Immature natural killer cell (primary cell): ENCODE measurements at regions not wholly inside any gene's neighbourhood (a gene's known extent, or its start where the extent isn't known, plus 50 kb on each side); places are given as distances from the start of the nearest gene placed in this dataset.

Source experiments
- DNase-seq, 3 donors: peaks; one replicate each; pipeline ENCODE4 v3.0.0; 2022; ENCODE audit warnings: mixed read lengths in 1 of 3
- H3K27ac Mint-ChIP-seq, 6 donors: one replicate each; pipeline ENCODE4 v1.8.0; 2020; ENCODE audit warnings: mixed read lengths in 6 of 6, mild to moderate bottlenecking in 5 of 6, inconsistent platforms in 4 of 6, moderate library complexity in 3 of 6
- H3K27me3 Mint-ChIP-seq, 3 donors: one replicate each; pipeline ENCODE4 v1.8.0; 2020 to 2021; ENCODE audit warnings: low read depth in 3 of 3, mild to moderate bottlenecking in 3 of 3, mixed read lengths in 3 of 3, moderate library complexity in 3 of 3, inconsistent platforms in 1 of 3
- H3K36me3 Mint-ChIP-seq, 3 donors: one replicate each; pipeline ENCODE4 v1.8.0; 2020; ENCODE audit warnings: mixed read lengths in 3 of 3, inconsistent platforms in 2 of 3, mild to moderate bottlenecking in 2 of 3
- H3K4me1 Mint-ChIP-seq, 2 donors: one replicate each; pipeline ENCODE4 v1.8.0; 2020; ENCODE audit warnings: inconsistent platforms in 2 of 2, mild to moderate bottlenecking in 2 of 2, mixed read lengths in 2 of 2, moderate library complexity in 1 of 2
- H3K4me3 Mint-ChIP-seq, 5 donors: one replicate each; pipeline ENCODE4 v1.8.0; 2020; ENCODE audit warnings: mild to moderate bottlenecking in 5 of 5, mixed read lengths in 5 of 5, inconsistent platforms in 3 of 5, moderate library complexity in 3 of 5
- H3K9me3 Mint-ChIP-seq, 6 donors: one replicate each; pipeline ENCODE4 v1.8.0; 2020; ENCODE audit warnings: mild to moderate bottlenecking in 6 of 6, mixed read lengths in 6 of 6, inconsistent platforms in 4 of 6, moderate library complexity in 3 of 6

GRCh38 chr2:226048611-226049010 lies 649.1 kb downstream of the NYAP2 start:
- H3K36me3 Mint-ChIP-seq = no peaks in the 10 kb centered on the region
- no peak overlapping the region for H3K4me3 Mint-ChIP-seq
- H3K9me3 Mint-ChIP-seq = peaks cover 0 to 8% (median 3%) of the 10 kb centered on the region in 6 donors
- peaks cover 0 to 2% (median 0%) of the 10 kb centered on the region in 3 donors for H3K27me3 Mint-ChIP-seq
- no peak overlapping the region for H3K27ac Mint-ChIP-seq
- DNase-seq = no peak
- H3K4me1 Mint-ChIP-seq = no peaks in the 10 kb centered on the region

DNA sequence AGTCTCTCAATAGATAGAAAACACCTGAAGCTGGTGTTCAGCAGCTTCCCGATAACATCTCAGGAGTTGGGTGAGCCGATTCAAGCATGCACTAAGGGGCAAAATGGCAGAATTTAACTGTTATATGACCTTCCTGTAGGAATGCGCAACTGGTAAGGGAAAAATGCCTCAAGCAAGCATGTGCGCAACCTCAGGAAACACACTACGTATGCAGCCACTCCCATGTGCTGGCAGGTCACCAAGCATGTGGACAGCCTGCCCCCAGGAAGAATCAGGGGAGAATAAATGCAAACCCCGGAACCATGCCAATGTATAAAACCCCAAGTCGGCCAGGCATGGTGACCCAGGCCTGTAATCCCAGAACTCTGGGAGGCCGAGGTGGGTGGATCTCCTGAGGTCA lies 645.6 kb downstream of the NYAP2 start:
- Mint-ChIP-seq H3K4me3 (no peak overlapping the region), H3K27ac (no peak overlapping the region), H3K9me3 (peaks cover 0 to 15% (median 4%) of the 10 kb centered on the region in 6 donors), H3K4me1 (no peaks in the 10 kb centered on the region), H3K36me3 (no peaks in the 10 kb centered on the region), H3K27me3 (peaks cover 0 to 3% (median 0%) of the 10 kb centered on the region in 3 donors)
- no peak for DNase-seq

DNA sequence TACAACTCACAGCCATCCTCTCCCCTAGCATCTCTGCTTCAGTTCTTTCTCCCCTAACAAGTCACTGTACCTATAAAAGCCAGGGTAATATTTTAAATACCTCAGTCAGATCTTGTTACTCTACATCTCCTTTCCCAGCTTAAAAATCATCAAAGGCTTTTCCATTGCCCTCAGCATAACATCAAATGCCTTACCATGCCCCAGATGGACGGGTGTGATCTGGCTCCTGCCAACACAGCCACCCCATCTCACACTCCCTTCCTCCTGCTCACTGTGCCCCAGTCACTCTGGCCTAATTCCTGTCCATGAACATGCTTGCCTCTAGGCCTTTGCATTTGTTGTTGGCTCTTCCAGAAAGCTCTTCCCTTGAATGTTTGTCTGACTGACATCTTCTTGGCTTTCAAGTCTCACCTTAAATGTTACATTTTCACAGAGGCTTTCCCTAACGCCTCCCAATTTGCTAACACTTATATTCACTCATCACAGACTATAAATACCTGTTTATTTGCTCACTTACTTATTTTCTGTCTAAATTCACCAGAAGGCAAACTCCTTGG lies 640.9 kb downstream of the NYAP2 start:
- no peaks in the 10 kb centered on the region for H3K4me1 Mint-ChIP-seq
- no peak for DNase-seq
- H3K27ac Mint-ChIP-seq = no peak overlapping the region
- H3K36me3 Mint-ChIP-seq = no peaks in the 10 kb centered on the region
- H3K4me3 Mint-ChIP-seq = peak overlapping the region in 1 of 5 donors; percentile 9
- H3K27me3 Mint-ChIP-seq = peaks cover 0 to 3% (median 0%) of the 10 kb centered on the region in 3 donors
- H3K9me3 Mint-ChIP-seq = peaks cover 0 to 13% (median 8%) of the 10 kb centered on the region in 6 donors

DNA sequence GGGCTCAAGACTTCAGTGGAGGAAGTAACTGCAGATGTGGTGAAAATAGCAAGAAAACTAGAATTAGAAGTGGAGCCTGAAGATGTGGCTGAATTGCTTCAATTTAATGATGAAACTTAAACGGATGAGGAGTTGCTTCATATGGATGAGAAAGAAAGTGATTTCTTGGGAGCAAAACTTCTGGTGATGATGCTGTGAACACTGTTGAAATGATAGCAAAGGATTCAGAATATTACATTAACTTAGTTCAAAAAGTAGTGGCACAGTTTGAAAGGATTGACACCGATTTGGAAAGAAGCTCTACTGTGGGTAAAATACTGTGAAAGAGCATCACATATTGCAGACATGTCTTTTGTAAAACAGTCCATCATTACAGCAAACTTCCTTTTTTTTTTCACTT lies 638.0 kb downstream of the NYAP2 start:
- Mint-ChIP-seq H3K27me3 (peaks cover 0 to 3% (median under 1%) of the 10 kb centered on the region in 3 donors), H3K9me3 (peaks cover 0 to 13% (median 8%) of the 10 kb centered on the region in 6 donors), H3K4me1 (no peaks in the 10 kb centered on the region), H3K27ac (no peak overlapping the region), H3K36me3 (no peaks in the 10 kb centered on the region), H3K4me3 (no peak overlapping the region)
- no peak for DNase-seq

GRCh38 chr2:226031647-226032501 lies 632.4 kb downstream of the NYAP2 start:
- no peak for DNase-seq
- H3K4me3 Mint-ChIP-seq = no peak overlapping the region

DNA sequence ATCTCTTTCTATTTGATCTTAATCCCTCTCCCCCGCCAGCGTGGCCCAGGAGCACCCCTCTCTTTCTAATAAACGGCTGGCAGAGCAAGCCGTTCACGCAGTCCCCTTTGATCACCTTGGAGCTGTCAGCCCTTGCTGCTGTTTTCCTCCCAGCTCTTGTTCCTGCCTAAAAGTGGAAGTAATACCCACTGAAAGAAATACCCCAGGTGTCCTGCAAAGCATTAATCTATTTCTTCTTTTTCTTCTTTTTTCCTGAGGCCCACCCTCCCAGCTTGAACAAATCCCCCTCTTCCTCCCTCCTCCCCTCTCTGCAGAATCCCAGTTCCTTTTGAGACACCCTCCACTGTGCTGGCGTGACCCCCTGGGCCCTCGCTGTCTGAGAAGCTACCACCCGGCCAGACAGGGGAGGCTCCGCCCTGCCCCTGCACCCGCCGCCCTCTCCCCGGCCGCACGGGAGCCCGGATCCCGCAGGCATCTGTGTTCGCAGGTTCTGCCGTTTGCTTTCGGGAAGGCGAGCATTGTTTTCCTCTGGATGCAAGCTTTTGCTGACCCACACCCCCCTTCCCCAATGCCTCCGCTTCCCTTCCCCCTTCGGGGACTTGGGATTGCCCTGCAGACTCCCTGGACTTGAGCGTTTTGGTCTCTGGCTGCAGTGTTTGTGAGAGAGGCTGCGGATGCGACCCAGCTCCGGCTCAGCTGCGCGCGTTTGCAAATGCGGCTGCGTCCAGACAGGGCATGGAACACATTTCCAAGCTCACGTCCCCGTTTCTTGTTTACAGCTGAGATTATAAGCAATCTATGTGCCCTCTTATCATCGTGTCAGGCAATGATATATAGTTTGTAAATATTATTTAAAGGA lies 631.5 kb downstream of the NYAP2 start:
- Mint-ChIP-seq H3K36me3 (no peaks in the 10 kb centered on the region), H3K4me1 (no peaks in the 10 kb centered on the region), H3K4me3 (peak overlapping the region in 4 of 5 donors; percentile 15 to 55 (median 24)), H3K27ac (no peak overlapping the region), H3K27me3 (peaks cover 2 to 10% (median 4%) of the 10 kb centered on the region in 3 donors), H3K9me3 (peaks cover 0 to 9% (median 3%) of the 10 kb centered on the region in 6 donors)
- DNase-seq = no peak

More at GRCh38 chr2:226031647-226032501, 632.4 kb downstream of the NYAP2 start:
- Mint-ChIP-seq H3K27ac (no peak overlapping the region), H3K9me3 (peaks cover 0 to 11% (median 2%) of the 10 kb centered on the region in 6 donors), H3K4me1 (no peaks in the 10 kb centered on the region), H3K27me3 (peaks cover 2 to 10% (median 4%) of the 10 kb centered on the region in 3 donors), H3K36me3 (no peaks in the 10 kb centered on the region)

DNA sequence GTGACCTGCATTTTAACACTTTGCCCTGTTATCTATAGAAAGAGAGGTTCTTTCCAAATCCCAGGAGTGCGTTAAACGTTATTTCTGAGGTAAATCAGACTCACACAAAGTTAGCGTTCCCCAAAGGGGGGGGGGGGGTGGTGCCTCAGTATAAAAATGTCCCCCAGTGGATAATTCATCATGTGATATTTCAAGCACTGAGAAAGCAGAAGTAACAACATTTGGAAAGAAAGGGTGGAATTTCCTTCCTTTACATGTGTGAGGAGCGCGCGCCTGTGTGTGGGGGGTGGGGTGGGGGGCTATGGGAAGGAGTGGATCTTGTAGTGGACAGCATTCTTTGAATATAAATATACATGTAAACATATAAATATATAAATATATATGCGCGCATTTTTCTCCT lies 630.9 kb downstream of the NYAP2 start:
- no peak for DNase-seq
- Mint-ChIP-seq H3K4me3 (no peak overlapping the region), H3K36me3 (no peaks in the 10 kb centered on the region), H3K27me3 (peaks cover 2 to 10% (median 4%) of the 10 kb centered on the region in 3 donors), H3K9me3 (peaks cover 0 to 9% (median 2%) of the 10 kb centered on the region in 6 donors), H3K4me1 (no peaks in the 10 kb centered on the region), H3K27ac (no peak overlapping the region)

- no peak for DNase-seq
- Mint-ChIP-seq H3K36me3 (peaks cover 0 to 2% (median 0%) of the 10 kb centered on the region in 3 donors), H3K27ac (no peak overlapping the region), H3K9me3 (peaks cover 2 to 25% (median 6%) of the 10 kb centered on the region in 6 donors), H3K4me3 (no peak overlapping the region), H3K27me3 (no peaks in the 10 kb centered on the region), H3K4me1 (no peaks in the 10 kb centered on the region)
Observed at GRCh38 chr2:226023946-226024345, 624.4 kb downstream of the NYAP2 start.

DNA sequence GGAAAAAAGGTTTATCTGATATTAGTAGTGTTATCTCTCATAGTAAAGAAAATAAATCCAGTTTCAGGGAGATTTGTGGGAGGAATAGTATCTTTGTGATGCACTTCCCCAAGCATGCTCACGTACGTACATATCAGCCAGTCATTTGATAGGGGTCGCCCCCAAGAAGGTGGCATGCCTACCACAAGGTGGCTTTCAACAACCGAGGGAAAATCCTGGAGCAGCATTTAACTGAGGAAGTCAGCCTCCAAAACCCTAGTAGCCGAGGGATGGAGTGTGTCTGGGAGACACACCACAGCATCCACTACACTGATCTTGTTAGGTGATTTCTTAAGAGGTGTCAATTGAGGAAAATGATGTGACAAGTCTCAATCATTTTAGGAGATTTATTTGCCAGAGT lies 623.9 kb downstream of the NYAP2 start:
- DNase-seq = no peak
- no peak overlapping the region for H3K27ac Mint-ChIP-seq
- no peaks in the 10 kb centered on the region for H3K4me1 Mint-ChIP-seq
- no peaks in the 10 kb centered on the region for H3K27me3 Mint-ChIP-seq
- peaks cover 2 to 26% (median 7%) of the 10 kb centered on the region in 6 donors for H3K9me3 Mint-ChIP-seq
- no peak overlapping the region for H3K4me3 Mint-ChIP-seq
- peaks cover 0 to 3% (median 0%) of the 10 kb centered on the region in 3 donors for H3K36me3 Mint-ChIP-seq

DNA sequence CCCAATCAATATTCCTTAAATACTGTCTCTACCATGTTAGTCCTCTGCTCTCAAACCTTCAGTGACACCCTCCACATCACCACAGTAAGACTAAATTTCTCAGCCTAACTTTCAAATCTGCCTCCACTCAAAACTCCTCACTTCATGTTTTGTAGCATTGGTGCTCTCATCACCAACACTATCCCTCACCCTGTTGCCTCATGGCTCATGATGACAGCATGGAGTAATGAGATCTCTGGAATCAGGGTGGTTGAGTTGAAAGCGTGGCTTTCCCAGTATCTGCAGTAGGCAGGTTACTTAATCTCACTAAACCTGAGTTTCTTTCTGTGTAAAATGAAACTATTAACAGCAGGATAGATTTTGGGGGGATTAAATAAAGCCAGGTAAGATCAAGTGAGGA lies 621.4 kb downstream of the NYAP2 start:
- Mint-ChIP-seq H3K27me3 (peaks cover 0 to 2% (median 0%) of the 10 kb centered on the region in 3 donors), H3K9me3 (peaks cover 3 to 26% (median 7%) of the 10 kb centered on the region in 6 donors), H3K36me3 (peaks cover 0 to 3% (median 0%) of the 10 kb centered on the region in 3 donors), H3K4me3 (no peak overlapping the region), H3K27ac (no peak overlapping the region), H3K4me1 (no peaks in the 10 kb centered on the region)
- DNase-seq = no peak

DNA sequence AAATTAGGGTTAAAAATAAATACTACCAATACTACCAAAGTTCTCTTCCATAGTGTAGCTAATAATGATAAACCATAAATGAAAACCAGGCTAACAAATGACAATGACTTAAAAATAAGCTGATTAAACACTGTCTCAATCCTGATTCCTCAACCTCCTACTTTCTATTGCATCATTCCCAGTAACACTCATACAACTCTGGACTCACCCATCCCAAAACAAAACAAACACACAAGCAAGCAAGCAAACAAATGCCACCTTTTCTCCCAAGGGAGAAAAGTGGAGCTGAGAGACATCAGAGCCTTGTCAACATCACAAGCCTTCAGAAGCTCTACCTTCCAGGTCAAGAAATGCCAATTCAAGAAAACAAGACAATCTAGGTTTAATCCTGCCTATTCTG lies 620.7 kb downstream of the NYAP2 start:
- H3K36me3 Mint-ChIP-seq = peaks cover 0 to 3% (median 0%) of the 10 kb centered on the region in 3 donors
- H3K27me3 Mint-ChIP-seq = peaks cover 0 to 2% (median 0%) of the 10 kb centered on the region in 3 donors
- H3K4me1 Mint-ChIP-seq = no peaks in the 10 kb centered on the region
- peaks cover 3 to 26% (median 6%) of the 10 kb centered on the region in 6 donors for H3K9me3 Mint-ChIP-seq
- DNase-seq = no peak
- no peak overlapping the region for H3K4me3 Mint-ChIP-seq
- no peak overlapping the region for H3K27ac Mint-ChIP-seq

DNA sequence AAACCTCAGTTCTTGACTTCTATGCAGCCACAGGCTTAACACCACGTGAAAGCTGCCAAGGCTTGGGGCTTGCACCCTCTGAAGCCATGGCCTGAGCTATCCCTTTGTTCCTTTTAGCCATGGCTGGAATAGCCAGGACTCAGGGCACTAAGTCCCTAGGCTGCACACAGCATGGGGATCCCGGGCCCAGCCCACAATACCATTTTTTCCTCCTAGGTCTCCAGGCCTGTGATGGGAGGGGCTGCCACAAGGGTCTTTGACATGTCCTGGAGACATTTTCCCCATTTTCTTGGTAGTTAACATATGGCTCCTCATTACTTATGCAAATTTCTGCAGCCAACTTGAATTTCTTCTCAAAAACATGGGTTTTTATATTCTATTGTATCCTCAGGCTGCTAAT lies 619.1 kb downstream of the NYAP2 start:
- Mint-ChIP-seq H3K9me3 (peaks cover 3 to 17% (median 6%) of the 10 kb centered on the region in 6 donors), H3K27ac (no peak overlapping the region), H3K4me3 (no peak overlapping the region), H3K27me3 (peaks cover 0 to 2% (median 0%) of the 10 kb centered on the region in 3 donors), H3K36me3 (peaks cover 0 to 3% (median 0%) of the 10 kb centered on the region in 3 donors), H3K4me1 (no peaks in the 10 kb centered on the region)
- no peak for DNase-seq

- Mint-ChIP-seq H3K4me3 (no peak overlapping the region), H3K27ac (no peak overlapping the region), H3K36me3 (peaks cover 0 to 3% (median 0%) of the 10 kb centered on the region in 3 donors)
Observed at GRCh38 chr2:226017537-226017936, 618.0 kb downstream of the NYAP2 start.

More at GRCh38 chr2:226017537-226017936, 618.0 kb downstream of the NYAP2 start:
- H3K4me1 Mint-ChIP-seq = no peaks in the 10 kb centered on the region
- peaks cover 3 to 14% (median 7%) of the 10 kb centered on the region in 6 donors for H3K9me3 Mint-ChIP-seq
- peaks cover 0 to 2% (median 0%) of the 10 kb centered on the region in 3 donors for H3K27me3 Mint-ChIP-seq
- DNase-seq = no peak
